ENCODE measurements at regions not wholly inside any gene's neighbourhood (a gene's known extent, or its start where the extent isn't known, plus 50 kb on each side); places are given as distances from the start of the nearest gene placed in this dataset.

DNA sequence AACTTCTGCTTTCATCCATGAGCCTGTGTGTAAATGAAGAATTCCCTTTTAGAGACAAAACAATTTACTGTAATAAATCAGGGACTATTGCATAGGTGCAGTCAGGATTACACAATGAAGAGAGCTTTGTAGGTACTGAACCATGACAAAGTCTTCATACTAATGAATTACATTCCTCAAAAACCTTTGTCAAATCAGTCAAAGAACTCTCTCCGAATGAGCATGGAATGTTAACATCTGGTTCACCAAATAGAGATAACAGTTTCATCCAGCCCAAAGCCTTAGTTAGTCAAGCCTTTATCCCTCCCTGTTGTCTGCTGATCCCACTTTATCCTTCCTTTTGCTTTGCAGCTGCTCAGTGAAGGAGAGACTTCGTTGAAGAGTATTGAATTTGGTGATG lies 62.9 kb upstream of the DMRTA1 start:
- DNase-seq (ENCODE audit: low spot score), result no peak
- Mint-ChIP-seq H3K36me3 (ENCODE audit: low read depth, unreplicated experiment) (no peaks in the 10 kb centered on the region), H3K27me3 (ENCODE audit: unreplicated experiment) (no peaks in the 10 kb centered on the region), H3K27ac (ENCODE audit: unreplicated experiment) (no peak overlapping the region), H3K9me3 (ENCODE audit: unreplicated experiment) (no peaks in the 10 kb centered on the region), H3K4me3 (ENCODE audit: unreplicated experiment) (no peak overlapping the region), H3K4me1 (ENCODE audit: unreplicated experiment) (peaks cover 14% of the 10 kb centered on the region)
- TF ChIP-seq, protein P1, sequence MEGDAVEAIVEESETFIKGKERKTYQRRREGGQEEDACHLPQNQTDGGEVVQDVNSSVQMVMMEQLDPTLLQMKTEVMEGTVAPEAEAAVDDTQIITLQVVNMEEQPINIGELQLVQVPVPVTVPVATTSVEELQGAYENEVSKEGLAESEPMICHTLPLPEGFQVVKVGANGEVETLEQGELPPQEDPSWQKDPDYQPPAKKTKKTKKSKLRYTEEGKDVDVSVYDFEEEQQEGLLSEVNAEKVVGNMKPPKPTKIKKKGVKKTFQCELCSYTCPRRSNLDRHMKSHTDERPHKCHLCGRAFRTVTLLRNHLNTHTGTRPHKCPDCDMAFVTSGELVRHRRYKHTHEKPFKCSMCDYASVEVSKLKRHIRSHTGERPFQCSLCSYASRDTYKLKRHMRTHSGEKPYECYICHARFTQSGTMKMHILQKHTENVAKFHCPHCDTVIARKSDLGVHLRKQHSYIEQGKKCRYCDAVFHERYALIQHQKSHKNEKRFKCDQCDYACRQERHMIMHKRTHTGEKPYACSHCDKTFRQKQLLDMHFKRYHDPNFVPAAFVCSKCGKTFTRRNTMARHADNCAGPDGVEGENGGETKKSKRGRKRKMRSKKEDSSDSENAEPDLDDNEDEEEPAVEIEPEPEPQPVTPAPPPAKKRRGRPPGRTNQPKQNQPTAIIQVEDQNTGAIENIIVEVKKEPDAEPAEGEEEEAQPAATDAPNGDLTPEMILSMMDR (IDR thresholded peaks at IDR 0.05; ENCODE audit: unreplicated experiment), result no peak

DNA sequence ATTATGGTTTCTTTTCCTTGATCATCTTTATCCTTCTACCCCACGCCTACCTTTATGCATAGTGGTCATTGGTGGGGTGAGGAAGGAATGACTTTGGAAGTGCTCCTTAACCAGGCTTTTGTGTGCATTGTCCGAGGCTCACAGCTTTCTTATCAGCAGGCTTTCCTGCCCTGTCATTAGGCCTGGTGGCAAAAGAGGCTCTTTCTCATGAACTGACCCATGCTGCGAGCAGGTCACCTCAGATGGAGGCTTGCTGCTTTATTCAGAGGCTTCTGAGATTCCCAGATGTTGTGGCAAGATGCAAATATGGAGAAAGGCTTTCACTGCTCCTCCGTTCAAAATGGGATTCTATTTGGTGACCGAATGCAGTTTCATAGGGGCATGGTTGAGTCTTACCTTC lies 57.4 kb upstream of the DMRTA1 start:
- no peak for DNase-seq (ENCODE audit: low spot score)
- Mint-ChIP-seq H3K4me1 (ENCODE audit: unreplicated experiment) (peaks cover 2% of the 10 kb centered on the region), H3K9me3 (ENCODE audit: unreplicated experiment) (no peaks in the 10 kb centered on the region), H3K27me3 (ENCODE audit: unreplicated experiment) (no peaks in the 10 kb centered on the region), H3K4me3 (ENCODE audit: unreplicated experiment) (no peak overlapping the region), H3K27ac (ENCODE audit: unreplicated experiment) (no peak overlapping the region), H3K36me3 (ENCODE audit: low read depth, unreplicated experiment) (no peaks in the 10 kb centered on the region)
- TF ChIP-seq, protein P1 (IDR thresholded peaks at IDR 0.05; ENCODE audit: unreplicated experiment), result no peak

DNA sequence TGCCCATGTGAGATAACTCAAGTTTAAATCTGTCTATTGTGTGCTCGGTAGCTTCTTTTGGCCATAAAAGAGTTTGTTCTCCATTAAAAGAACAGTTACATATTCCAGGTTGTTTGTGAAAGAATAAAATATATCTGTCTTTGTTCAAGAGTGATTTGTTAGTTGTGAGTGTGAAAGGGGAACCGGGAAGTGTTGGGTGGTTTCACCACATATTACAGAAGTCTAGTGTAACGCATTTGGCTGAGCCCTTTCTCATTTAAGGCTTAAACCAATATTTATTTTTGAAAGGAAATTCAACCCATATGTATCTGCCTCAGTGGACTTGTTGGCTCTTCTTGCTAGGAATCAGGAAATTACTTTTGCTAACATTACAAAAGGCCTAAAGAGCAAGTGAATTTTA lies 54.1 kb upstream of the DMRTA1 start:
- Mint-ChIP-seq H3K27me3 (ENCODE audit: unreplicated experiment) (no peaks in the 10 kb centered on the region), H3K4me3 (ENCODE audit: unreplicated experiment) (no peak overlapping the region), H3K27ac (ENCODE audit: unreplicated experiment) (no peak overlapping the region), H3K36me3 (ENCODE audit: low read depth, unreplicated experiment) (no peaks in the 10 kb centered on the region), H3K9me3 (ENCODE audit: unreplicated experiment) (no peaks in the 10 kb centered on the region), H3K4me1 (ENCODE audit: unreplicated experiment) (peaks cover 2% of the 10 kb centered on the region)
- no peak for DNase-seq (ENCODE audit: low spot score)
- TF ChIP-seq, protein P1 (IDR thresholded peaks at IDR 0.05; ENCODE audit: unreplicated experiment), result no peak

DNA sequence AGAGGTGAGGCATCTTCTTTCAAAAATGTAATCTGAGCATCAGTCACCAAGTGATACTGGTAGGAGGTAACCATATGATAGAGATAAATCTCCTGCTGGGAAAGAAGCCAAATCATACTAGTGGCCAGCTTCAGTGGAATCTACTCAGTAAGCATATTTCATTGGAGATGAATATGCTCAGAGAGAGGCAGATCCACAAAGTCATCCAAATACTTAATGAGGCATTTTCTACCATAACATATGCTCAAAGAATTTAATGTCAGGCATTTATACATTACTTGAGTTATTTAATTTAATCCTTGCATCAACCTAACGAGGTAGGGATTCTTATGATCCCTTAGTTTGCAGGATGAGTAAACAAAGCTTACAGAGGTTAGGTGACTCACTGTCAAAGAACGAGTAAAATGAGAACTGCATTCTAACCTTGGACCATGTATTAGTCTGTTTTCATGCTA lies 50.9 kb upstream of the DMRTA1 start:
- H3K4me3 Mint-ChIP-seq (ENCODE audit: unreplicated experiment), result no peak overlapping the region
- TF ChIP-seq, protein P1 (IDR thresholded peaks at IDR 0.05; ENCODE audit: unreplicated experiment), result no peak
- no peaks in the 10 kb centered on the region for H3K4me1 Mint-ChIP-seq (ENCODE audit: unreplicated experiment)
- no peaks in the 10 kb centered on the region for H3K27me3 Mint-ChIP-seq (ENCODE audit: unreplicated experiment)
- DNase-seq (ENCODE audit: low spot score), result no peak
- no peaks in the 10 kb centered on the region for H3K9me3 Mint-ChIP-seq (ENCODE audit: unreplicated experiment)
- no peaks in the 10 kb centered on the region for H3K36me3 Mint-ChIP-seq (ENCODE audit: low read depth, unreplicated experiment)
- H3K27ac Mint-ChIP-seq (ENCODE audit: unreplicated experiment), result no peak overlapping the region

Data from endothelial cell (in vitro differentiated cells).